ENCODE measurements at regions not wholly inside any gene's neighbourhood (a gene's known extent, or its start where the extent isn't known, plus 50 kb on each side); places are given as distances from the start of the nearest gene placed in this dataset.

GRCh38 chr3:61460636-61461035, 100.7 kb upstream of the PTPRG start:
- Histone ChIP-seq H3K27ac (no peak overlapping the region), H3K27me3 (no peaks in the 10 kb centered on the region), H3K4me3 (no peak overlapping the region), H3K36me3 (no peaks in the 10 kb centered on the region), H3K4me1 (peaks cover 0 to 6% (median 0%) of the 10 kb centered on the region in 12 donors), H3K9me3 (peaks cover 0 to 5% (median 0%) of the 10 kb centered on the region in 12 donors)
- ATAC-seq (no peak), DNase-seq (no peak)
- no peak for TF ChIP-seq POLR2A (IDR thresholded peaks at IDR 0.05)
- TF ChIP-seq CTCF (IDR thresholded peaks at IDR 0.05), result no peak
- intact Hi-C loops (cut with DNase I), result no loop called here
- WGBS, 4 donors, result 61 to 92% (median 90%) methylated on average over 2 of the region's 2 CpGs

GRCh38 chr3:61463191-61463590, 98.2 kb upstream of the PTPRG start:
- Histone ChIP-seq H3K36me3 (no peaks in the 10 kb centered on the region), H3K4me3 (no peak overlapping the region), H3K9me3 (peaks cover 0 to 4% (median 0%) of the 10 kb centered on the region in 12 donors), H3K27ac (no peak overlapping the region), H3K4me1 (peaks cover 0 to 16% (median 0%) of the 10 kb centered on the region in 12 donors), H3K27me3 (no peaks in the 10 kb centered on the region)
- peak; percentile 23 to 50 (median 42) for ATAC-seq
- no peak for DNase-seq
- WGBS, 4 donors, result 13 to 27% (median 24%) methylated on average over 1 of the region's 1 CpG
- intact Hi-C loops (cut with DNase I), result no loop called here
- TF ChIP-seq CTCF (IDR thresholded peaks at IDR 0.05), result no peak
- no peak for TF ChIP-seq POLR2A (IDR thresholded peaks at IDR 0.05)

GRCh38 chr3:61464518-61465140, 96.7 kb upstream of the PTPRG start:
- H3K4me3 ChIP-seq, result no peak overlapping the region
- 37 to 51% (median 45%) methylated on average over 8 to 9 of the region's 9 CpGs for WGBS, 4 donors
- peak overlapping the region in 1 of 12 donors; percentile 38 for H3K27ac ChIP-seq

GRCh38 chr3:61466357-61466756, 95.0 kb upstream of the PTPRG start:
- Histone ChIP-seq H3K36me3 (no peaks in the 10 kb centered on the region), H3K27ac (no peak overlapping the region), H3K4me1 (peaks cover 0 to 16% (median 0%) of the 10 kb centered on the region in 12 donors), H3K4me3 (no peak overlapping the region), H3K27me3 (no peaks in the 10 kb centered on the region), H3K9me3 (no peaks in the 10 kb centered on the region)
- WGBS, 4 donors, result 40 to 54% (median 45%) methylated on average over 3 of the region's 3 CpGs
- DNase-seq (peak in 2 of 5 donors; percentile 24 to 34), ATAC-seq (peak; percentile 88 to 97 (median 93))
- TF ChIP-seq POLR2A (IDR thresholded peaks at IDR 0.05), result no peak
- no peak for TF ChIP-seq CTCF (IDR thresholded peaks at IDR 0.05)
- intact Hi-C loops (cut with DNase I), result no loop called here

More at GRCh38 chr3:61464518-61465140, 96.7 kb upstream of the PTPRG start:
- Histone ChIP-seq H3K4me1 (peaks cover 0 to 16% (median 0%) of the 10 kb centered on the region in 12 donors), H3K36me3 (no peaks in the 10 kb centered on the region), H3K9me3 (peaks cover 0 to 4% (median 0%) of the 10 kb centered on the region in 12 donors), H3K27me3 (no peaks in the 10 kb centered on the region)
- intact Hi-C loops (cut with DNase I), result no loop called here
- no peak for ATAC-seq
- DNase-seq, result no peak
- TF ChIP-seq POLR2A (IDR thresholded peaks at IDR 0.05) (no peak), CTCF (IDR thresholded peaks at IDR 0.05) (no peak)
